Adrenal gland (tissue), 9 donors: ENCODE measurements at regions not wholly inside any gene's neighbourhood (a gene's known extent, or its start where the extent isn't known, plus 50 kb on each side); places are given as distances from the start of the nearest gene placed in this dataset.

Experiments used
- DNase-seq, 7 donors: peaks; one replicate each; pipeline ENCODE4 v3.0.0-alpha.2; 2019 to 2020
- H3K27ac ChIP-seq, 5 donors: fragments of 200-600 bp; sonication (generic) in 4 of 5; 1 replicate in 3 of 5; 2 replicates in 2 of 5; pipeline versions ENCODE4 v1.5.1 to v1.8.0; 2016 to 2020; ENCODE audit warnings: mild to moderate bottlenecking in 1 of 5
- H3K27me3 ChIP-seq: fragments of 200-600 bp; 2 replicates; pipeline ENCODE4 v1.8.0; 2021
- H3K36me3 ChIP-seq, 2 donors: fragments of 200-600 bp; replicated peaks in 1 of 2; 1 replicate in 1 of 2; 2 replicates in 1 of 2; pipeline versions ENCODE4 v1.5.1 to v1.8.0; 2018 to 2022
- H3K4me1 ChIP-seq, 2 donors: fragments of 200-600 bp; replicated peaks in 1 of 2; 1 replicate in 1 of 2; 2 replicates in 1 of 2; pipeline versions ENCODE4 v1.5.1 to v1.8.0; 2018 to 2021
- H3K4me3 ChIP-seq, 4 donors: fragments of 200-600 bp; sonication (generic) in 3 of 4; one replicate each; pipeline ENCODE4 v1.5.1; 2016 to 2018
- H3K9me3 ChIP-seq, 3 donors: fragments of 200-600 bp; sonication (generic) in 1 of 3; replicated peaks in 1 of 3; 1 replicate in 2 of 3; 2 replicates in 1 of 3; pipeline versions ENCODE4 v1.5.1 to v1.8.0; 2016 to 2021
- POLR2A ChIP-seq, 2 donors: fragments of 450-650 bp; IDR thresholded peaks; one replicate each; pipeline ENCODE4 v1.6.1; 2017; ENCODE audit warnings: antibody characterized with exemption in 2 of 2, mild to moderate bottlenecking in 2 of 2, moderate library complexity in 1 of 2
- WGBS, 4 donors: extraction: QIAGEN DNeasy Blood & Tissue Kit in 2 of 4; methylation state at CpG; one replicate each; pipeline versions ENCODE4 v1.1.5 to v1.1.7; 2013 to 2017; 5-methylcytosine and 5-hydroxymethylcytosine counted together
- intact Hi-C, 2 donors: fragments of 100-400 bp; cut with DNase I; formaldehyde crosslinking; loops; one replicate each; pipeline versions ENCODE4 v1.14.1 to v1.15.0; 2022 to 2023
- TF ChIP-seq, protein P1 (sequence below), 6 experiments: fragments of 450-650 bp in 4 of 6; fragments of 200-600 bp in 2 of 6; sonication (generic) in 1 of 6; IDR thresholded peaks; 1 replicate in 5 of 6; 2 replicates in 1 of 6; pipeline versions ENCODE4 v1.5.1 to v1.8.0; 2016 to 2021; ENCODE audit warnings: antibody characterized with exemption in 6 of 6, mild to moderate bottlenecking in 2 of 6, moderate library complexity in 1 of 6
- donor health status: healthy with polysubstance abuse.
- donor health status: Bipolar disorder and iron deficiency.
- donor health status: DM: yes; HTN: yes; CAD: no.
- donor health status: DM: no; HTN: no; CAD: no.
- donor health status: DM: no; HTN: no; CAD: no.

GRCh38 chr10:20999699-21000098 is 102.6 kb upstream of the NEBL start:
- intact Hi-C loops: no loop called here
- TF ChIP-seq, protein P1, sequence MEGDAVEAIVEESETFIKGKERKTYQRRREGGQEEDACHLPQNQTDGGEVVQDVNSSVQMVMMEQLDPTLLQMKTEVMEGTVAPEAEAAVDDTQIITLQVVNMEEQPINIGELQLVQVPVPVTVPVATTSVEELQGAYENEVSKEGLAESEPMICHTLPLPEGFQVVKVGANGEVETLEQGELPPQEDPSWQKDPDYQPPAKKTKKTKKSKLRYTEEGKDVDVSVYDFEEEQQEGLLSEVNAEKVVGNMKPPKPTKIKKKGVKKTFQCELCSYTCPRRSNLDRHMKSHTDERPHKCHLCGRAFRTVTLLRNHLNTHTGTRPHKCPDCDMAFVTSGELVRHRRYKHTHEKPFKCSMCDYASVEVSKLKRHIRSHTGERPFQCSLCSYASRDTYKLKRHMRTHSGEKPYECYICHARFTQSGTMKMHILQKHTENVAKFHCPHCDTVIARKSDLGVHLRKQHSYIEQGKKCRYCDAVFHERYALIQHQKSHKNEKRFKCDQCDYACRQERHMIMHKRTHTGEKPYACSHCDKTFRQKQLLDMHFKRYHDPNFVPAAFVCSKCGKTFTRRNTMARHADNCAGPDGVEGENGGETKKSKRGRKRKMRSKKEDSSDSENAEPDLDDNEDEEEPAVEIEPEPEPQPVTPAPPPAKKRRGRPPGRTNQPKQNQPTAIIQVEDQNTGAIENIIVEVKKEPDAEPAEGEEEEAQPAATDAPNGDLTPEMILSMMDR (IDR thresholded peaks at IDR 0.05): no peak
- no peak for TF ChIP-seq POLR2A (IDR thresholded peaks at IDR 0.05)

DNA sequence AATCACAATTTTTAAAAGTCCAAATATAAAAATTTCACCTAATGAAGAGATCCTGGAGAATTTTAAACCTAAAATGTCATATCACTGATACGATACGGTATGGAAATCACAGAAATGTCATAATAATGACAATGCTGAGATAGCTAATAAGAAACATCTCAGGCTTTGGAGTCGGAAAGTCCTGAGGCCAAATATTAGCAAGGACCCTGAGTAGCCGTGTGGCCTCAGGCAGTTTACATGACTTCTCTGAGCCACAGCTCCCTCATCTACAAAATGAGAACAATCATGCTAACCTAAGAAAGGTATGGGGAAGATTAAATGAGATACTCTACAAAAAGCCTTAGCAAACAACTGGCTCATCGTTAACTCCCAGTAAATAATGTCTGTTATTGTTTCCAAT is 100.9 kb upstream of the NEBL start:
- 86 to 92% (median 92%) methylated on average over 5 of the region's 5 CpGs for WGBS, 4 donors
- Histone ChIP-seq H3K4me1 (peaks cover 0 to 8% of the 10 kb centered on the region in 2 donors), H3K27me3 (no peaks in the 10 kb centered on the region), H3K36me3 (no peaks in the 10 kb centered on the region), H3K27ac (no peak overlapping the region), H3K9me3 (no peaks in the 10 kb centered on the region), H3K4me3 (no peak overlapping the region)
- no peak for DNase-seq
- intact Hi-C loops: no loop called here
- no peak for TF ChIP-seq POLR2A (IDR thresholded peaks at IDR 0.05)
- TF ChIP-seq, protein P1 (IDR thresholded peaks at IDR 0.05): no peak

More at GRCh38 chr10:20999699-21000098, 102.6 kb upstream of the NEBL start:
- Histone ChIP-seq H3K4me1 (peaks cover 0 to 8% of the 10 kb centered on the region in 2 donors), H3K4me3 (no peak overlapping the region), H3K36me3 (no peaks in the 10 kb centered on the region), H3K9me3 (no peaks in the 10 kb centered on the region), H3K27me3 (no peaks in the 10 kb centered on the region), H3K27ac (no peak overlapping the region)
- DNase-seq: no peak
- 91 to 94% (median 93%) methylated on average over 11 of the region's 11 CpGs for WGBS, 4 donors

- no peak for TF ChIP-seq POLR2A (IDR thresholded peaks at IDR 0.05)
- TF ChIP-seq, protein P1 (IDR thresholded peaks at IDR 0.05): no peak
- intact Hi-C loops: no loop called here
- Histone ChIP-seq H3K9me3 (no peaks in the 10 kb centered on the region), H3K4me1 (peaks cover 0 to 6% of the 10 kb centered on the region in 2 donors), H3K4me3 (no peak overlapping the region), H3K27ac (no peak overlapping the region), H3K36me3 (no peaks in the 10 kb centered on the region), H3K27me3 (no peaks in the 10 kb centered on the region)
- 67 to 78% (median 74%) methylated on average over 14 of the region's 14 CpGs for WGBS, 4 donors
- DNase-seq: no peak
These were observed 98.2 kb upstream of the NEBL start for GRCh38 chr10:20995123-20995987.

DNA sequence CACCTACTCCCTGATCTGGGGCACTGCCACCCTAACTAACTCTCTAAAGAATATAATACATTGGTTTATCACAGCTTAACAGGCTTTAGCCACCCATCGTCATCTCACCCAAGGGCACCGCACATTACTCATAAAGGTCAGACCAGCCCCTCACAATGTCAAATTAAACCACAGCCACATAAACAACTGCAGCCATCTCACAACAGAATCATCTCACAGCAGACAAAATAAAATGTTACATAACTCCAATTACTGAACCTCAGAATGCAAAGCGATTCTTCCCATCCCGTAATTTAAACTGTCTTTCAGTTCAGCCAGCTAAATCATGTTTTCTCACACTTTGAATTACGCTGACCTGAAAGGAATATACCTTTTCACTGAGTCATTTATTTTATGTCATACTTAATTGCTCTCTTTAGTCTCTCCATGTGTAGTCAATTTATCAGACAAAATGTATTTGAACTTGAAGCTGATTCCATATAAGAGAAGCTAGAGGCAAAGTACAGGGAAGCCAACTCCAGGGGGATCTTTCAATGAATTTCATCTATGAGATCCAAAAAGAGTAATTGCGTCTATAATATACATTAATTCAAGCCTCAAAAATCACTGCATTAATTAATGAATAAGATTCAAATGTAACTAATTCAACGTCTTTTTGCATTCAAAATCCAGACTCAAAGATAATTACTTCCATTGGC is 96.9 kb upstream of the NEBL start:
- Histone ChIP-seq H3K4me3 (no peak overlapping the region), H3K4me1 (peaks cover 0 to 10% of the 10 kb centered on the region in 2 donors), H3K27ac (no peak overlapping the region), H3K36me3 (no peaks in the 10 kb centered on the region), H3K9me3 (no peaks in the 10 kb centered on the region), H3K27me3 (no peaks in the 10 kb centered on the region)
- intact Hi-C loops: no loop called here
- WGBS, 4 donors: 82 to 91% (median 82%) methylated on average over 7 of the region's 7 CpGs
- DNase-seq: no peak
- TF ChIP-seq, protein P1 (IDR thresholded peaks at IDR 0.05): no peak
- no peak for TF ChIP-seq POLR2A (IDR thresholded peaks at IDR 0.05)
